HG03354 (cell line): ENCODE measurements at regions not wholly inside any gene's neighbourhood (a gene's known extent, or its start where the extent isn't known, plus 50 kb on each side); places are given as distances from the start of the nearest gene placed in this dataset.

Experiments
- ATAC-seq: cut with Tn5 transposase; IDR thresholded peaks from one replicate; pipeline ENCODE4 v1.9.1; 2021; ENCODE audit warnings: mild to moderate bottlenecking; ENCODE audit not compliant: unreplicated experiment, poor library complexity, severe bottlenecking

GRCh38 chr7:42476255-42476654, 239.2 kb upstream of the GLI3 start:
- ATAC-seq = no peak

DNA sequence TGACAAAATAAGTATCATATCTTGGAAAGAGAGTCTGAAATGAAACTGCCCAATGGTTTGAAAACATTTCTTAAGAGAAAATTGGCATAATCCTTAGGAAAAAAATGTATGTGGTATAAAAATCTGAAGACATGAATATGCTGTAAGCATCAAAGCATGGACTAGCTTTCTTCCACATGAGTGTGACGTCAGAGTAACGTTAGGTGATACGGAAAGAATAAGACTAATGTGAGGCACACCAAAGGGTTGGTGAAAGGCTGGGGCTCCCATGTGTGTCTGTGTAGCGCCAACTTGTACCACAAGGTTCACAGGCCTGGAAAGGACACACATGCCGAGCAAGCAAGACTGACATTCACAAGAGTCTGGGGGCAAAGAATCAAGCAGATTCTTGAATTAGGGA, 238.1 kb upstream of the GLI3 start:
- no peak for ATAC-seq

GRCh38 chr7:42473099-42473498, 236.1 kb upstream of the GLI3 start:
- no peak for ATAC-seq

DNA sequence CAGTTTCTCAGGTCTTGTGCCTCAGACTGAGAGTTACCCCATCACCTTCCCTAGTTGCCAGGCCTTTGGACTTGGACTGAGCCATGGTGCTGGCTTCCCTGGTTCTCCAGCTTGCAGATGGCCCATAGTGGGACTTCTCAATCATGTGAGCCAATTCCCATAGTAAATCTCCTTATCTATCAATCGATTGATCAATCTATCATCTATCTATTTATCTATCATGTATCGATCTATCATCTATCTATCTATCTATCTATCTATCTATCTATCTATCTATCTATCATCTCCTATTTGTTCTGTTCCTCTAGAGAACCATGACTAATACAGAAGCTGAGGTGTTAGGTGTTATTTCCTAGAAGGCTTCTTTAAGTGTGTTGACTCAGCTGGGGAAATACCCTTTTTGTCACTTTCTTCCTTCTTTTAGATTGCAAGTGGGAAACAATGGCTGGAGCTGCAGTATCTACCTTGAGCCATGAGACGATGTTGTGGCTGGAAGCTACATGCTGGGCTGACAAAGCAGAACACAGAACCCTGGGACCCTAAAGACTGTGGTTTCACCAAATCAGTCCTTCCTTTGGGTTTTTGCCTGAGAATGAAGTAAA, 234.7 kb upstream of the GLI3 start:
- ATAC-seq = no peak

DNA sequence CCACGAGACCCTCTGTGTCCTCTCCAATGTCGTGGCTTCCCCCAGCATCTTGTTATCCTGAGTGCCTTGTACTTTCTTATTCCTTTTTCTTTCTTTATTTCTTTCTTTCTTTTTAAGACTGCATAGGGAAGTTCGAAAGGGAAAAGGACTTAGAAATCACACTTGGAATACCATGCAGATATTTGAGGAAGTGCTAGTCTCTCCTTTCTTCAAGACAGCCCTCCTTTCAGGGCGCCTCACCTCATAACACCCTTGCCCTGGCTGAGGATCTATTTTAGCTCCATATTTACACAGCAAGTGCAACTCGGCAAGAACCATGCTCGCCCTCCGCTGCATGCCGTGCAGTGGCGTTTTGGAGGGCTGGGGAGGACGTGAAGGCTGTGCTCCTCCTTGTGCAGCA, 232.3 kb upstream of the GLI3 start:
- no peak for ATAC-seq

- ATAC-seq = no peak
Observed at GRCh38 chr7:42468471-42468870, 231.5 kb upstream of the GLI3 start.

GRCh38 chr7:42461537-42461936, 224.5 kb upstream of the GLI3 start:
- no peak for ATAC-seq

DNA sequence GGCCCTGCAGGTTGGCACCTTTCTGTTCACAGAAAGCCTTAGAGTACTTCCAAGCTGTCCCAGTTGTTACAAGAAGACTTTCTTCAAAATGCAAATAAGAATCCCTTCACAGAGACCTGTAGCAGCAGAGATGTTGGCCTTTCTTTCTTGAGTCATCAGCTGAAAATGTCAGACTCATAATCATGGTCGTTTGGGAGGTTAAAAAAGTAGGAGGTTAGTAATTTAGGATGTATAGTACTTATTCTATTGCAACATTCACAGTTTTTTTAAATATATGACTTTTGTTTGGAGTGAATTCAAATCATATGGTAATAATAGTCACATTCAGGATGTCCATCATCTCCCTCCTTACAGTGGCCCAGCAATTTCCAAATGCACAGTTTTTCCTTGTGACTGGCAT, 223.9 kb upstream of the GLI3 start:
- ATAC-seq = no peak

DNA sequence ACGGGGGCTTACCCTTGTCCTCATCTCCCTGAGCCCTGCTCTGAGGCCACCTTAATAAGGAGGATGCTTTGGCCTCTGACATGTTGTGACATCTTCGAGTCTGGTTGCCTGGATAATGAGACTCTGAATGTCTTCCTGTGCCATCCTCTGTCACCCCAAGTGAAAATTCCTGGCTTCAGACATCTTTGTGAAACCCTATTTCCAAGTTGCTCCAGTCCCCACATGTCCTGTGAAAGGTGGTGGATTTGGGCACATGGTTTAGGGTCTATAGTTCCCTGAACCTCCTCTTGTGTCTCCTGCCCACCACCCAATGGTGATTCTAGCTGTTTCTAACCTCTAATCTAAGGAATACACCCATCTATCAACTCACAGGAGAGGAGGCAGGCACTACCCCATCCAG, 223.1 kb upstream of the GLI3 start:
- no peak for ATAC-seq

DNA sequence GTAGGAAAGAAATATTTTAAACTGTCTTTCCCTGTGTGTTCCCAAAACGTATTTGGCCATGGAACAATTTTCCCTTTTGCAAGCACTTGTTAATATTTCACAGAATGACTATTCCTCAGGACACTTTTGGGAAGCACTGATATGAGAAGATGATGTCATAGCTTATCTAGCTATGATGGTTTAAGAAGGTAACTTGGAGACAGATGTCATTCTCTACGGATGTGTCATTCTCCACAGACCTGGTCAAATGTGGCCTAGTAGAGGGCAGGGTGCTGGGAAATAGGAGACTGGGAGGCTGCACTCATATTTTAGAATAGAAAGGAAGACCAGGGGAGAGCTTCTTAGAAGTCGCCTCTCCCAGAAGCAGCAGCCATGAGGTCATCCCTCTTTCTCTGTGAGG, 220.7 kb upstream of the GLI3 start:
- ATAC-seq = no peak

DNA sequence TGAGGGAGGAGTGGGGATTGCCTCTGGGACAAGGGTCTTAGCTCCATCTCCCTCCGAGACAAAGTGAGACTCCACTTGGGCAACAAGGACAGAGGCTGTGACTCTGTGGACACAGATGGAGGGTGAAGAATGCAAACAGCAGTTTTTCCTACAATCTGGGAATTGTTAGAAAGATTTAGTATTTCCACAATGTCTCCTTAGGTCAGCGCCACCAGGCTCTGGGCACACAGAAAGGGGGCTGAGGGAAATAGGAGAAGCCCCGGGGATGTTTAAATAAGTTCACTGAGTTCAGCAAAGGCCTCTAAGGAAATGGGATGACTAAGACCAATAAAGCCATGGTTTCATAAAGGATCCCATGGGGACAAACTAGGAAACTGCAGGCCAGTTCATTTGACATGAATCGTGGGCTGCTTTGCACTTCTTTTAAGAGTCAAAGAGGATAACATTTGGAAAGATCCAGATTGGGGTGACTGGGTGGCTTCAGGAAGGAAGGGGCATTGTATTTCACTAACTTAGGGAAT, 219.8 kb upstream of the GLI3 start:
- no peak for ATAC-seq

DNA sequence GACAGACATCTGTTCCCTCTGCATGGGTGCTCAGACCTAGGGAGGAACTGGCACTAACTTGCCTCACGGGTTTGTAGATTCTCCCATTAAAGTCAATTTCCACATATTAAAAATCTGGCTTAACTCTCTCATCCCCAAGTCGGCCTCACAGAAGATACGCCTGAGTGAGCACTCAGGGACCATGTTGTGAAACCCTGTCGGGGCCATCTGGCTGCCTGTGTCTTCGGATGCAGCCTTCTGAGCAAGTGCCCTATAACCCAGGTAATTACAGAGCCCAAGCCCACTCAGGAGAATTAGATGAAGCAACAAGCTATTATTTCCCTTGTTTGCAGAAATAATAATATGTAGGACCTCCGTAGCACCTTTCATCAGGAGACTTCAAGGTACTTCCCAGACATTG, 219.3 kb upstream of the GLI3 start:
- ATAC-seq = no peak

GRCh38 chr7:42453931-42454361, 216.9 kb upstream of the GLI3 start:
- no peak for ATAC-seq

DNA sequence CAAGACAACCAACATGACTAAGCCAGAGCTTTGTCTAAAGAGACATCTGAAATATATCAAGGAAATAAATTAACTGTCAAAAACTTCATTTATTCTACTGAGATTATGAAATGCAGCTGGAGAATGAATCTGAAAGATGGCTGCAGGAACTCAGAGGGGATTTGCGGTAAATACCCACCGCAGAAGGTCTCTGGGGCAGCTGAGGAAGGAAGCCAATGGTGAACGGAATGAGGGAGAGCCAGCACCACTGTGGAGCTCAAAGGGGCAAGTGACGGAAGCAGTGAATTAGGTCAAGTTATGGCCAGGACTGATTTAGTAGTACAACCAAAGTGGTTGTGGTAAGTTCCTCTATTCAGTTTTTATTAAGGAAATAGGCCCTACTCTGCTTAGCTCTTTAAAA, 215.3 kb upstream of the GLI3 start:
- ATAC-seq = no peak

DNA sequence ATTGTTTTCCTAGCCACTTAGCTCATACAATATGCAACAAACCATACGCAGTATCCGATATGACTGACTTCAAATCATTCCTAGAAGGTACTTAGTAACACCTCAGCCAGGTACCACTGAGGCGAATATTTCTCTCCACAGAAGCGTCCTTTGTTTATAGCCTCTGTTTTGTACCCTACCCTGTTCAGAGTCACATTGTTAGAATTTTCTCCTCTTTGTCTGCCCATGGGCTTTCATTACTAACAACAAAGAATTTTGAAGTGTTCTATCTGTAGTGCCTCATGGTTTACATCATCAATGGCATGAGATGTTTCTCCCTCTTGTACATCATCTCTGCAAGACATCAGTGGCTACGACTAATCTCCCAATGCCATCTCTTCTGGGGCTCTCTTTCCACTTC, 212.4 kb upstream of the GLI3 start:
- ATAC-seq = no peak

DNA sequence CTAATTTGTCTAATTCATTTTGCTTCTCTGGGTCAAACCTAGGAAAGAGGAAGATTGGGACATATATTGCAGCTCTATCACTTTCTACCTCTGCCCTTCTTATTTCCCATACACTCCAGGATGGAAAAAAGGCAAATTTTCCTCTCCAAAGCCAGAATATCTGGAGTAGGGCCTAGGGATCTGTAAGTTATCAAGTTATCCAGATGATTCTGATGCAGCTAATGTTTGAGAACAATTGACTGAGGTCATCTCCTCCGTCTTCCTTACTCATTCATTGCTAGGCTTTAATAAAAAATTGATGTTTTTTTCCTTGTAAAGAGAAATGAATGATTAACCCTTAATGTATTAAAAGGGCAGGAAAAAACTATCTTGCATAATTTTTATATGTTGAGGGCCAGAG, 211.9 kb upstream of the GLI3 start:
- ATAC-seq = no peak

DNA sequence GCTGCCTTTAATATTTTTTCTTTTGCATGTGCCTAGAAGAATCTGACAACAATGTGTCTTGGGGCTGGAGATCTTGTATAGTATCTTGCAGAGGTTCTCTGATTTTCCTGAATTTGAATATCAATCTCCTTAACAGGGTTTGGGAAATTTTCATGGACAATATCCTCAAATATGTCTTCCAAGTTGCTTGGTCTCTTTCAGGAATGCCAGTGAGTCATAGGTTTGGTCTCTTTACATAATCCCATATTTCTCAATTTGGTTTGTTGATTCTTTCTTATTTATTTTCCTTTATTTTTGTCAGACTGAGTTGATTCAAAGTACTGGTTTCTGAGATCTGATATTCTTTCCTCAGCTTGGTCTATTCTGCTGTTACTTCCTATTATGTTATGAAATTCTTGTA, 208.7 kb upstream of the GLI3 start:
- ATAC-seq = no peak

DNA sequence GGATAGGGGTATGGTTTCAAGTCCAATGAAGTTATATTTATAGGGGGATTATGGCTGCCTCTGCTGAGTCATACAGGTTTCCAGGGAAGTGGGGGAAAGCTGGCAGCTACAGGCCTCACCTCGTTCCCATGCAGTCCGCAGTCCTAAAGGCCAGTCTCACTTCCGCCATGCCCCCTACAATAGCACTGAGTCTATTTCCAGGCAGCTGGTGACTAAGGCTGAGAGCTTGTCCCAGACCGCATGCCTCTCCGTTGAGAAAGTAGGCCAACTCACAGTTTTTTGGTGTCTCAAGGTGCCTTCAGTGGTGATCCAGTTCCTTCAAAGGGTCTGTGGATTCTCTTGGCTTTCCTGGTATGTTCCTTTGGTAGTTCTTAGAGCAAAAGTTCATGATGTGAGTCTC, 203.9 kb upstream of the GLI3 start:
- ATAC-seq = no peak

GRCh38 chr7:42432644-42433043, 195.6 kb upstream of the GLI3 start:
- no peak for ATAC-seq

- no peak for ATAC-seq
Observed at GRCh38 chr7:42431873-42432272, 194.9 kb upstream of the GLI3 start.

DNA sequence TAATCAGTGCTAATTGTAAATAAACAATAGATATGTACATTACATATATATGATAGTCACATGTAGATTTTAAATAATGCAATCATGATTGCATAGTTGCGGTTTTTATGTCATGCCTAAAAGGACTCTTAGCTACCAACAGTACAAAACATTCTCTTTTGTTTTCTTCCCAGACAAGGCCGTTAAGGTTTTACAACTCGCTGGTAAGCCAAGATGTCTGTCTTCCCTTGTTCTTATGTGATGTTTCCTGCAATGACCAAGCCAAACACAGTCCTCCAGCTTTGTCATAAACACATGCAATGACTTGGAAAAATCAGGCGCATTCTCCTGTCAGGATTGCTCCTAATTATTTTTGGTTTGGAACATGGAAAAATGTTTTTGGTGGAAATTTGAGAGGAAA, 192.3 kb upstream of the GLI3 start:
- no peak for ATAC-seq

- ATAC-seq = no peak
Observed at GRCh38 chr7:42426163-42426562, 189.2 kb upstream of the GLI3 start.
